GM19467 (cell line): ENCODE measurements at regions not wholly inside any gene's neighbourhood (a gene's known extent, or its start where the extent isn't known, plus 50 kb on each side); places are given as distances from the start of the nearest gene placed in this dataset.
"Not testable (repeated sequence)": the region's sequence is repeated elsewhere in the genome, so short reads cannot be mapped to it uniquely, and the experiment has no call there.

Source experiments
- ATAC-seq: cut with Tn5 transposase; IDR thresholded peaks from one replicate; pipeline ENCODE4 v1.9.1; 2021; ENCODE audit warnings: mild to moderate bottlenecking, moderate library complexity; ENCODE audit not compliant: unreplicated experiment

- not testable (repeated sequence) for ATAC-seq
Observed at GRCh38 chr1:228796945-228797344, 61.7 kb downstream of the RHOU start.

GRCh38 chr1:228798035-228798434 lies 62.8 kb downstream of the RHOU start:
- ATAC-seq: no peak

- no peak for ATAC-seq
Observed at GRCh38 chr1:228798548-228798947, 63.3 kb downstream of the RHOU start.

- no peak for ATAC-seq
Observed at GRCh38 chr1:228799924-228800323, 64.6 kb downstream of the RHOU start.

- ATAC-seq: no peak
Observed at GRCh38 chr1:228801068-228801467, 65.8 kb downstream of the RHOU start.

- no peak for ATAC-seq
Observed at GRCh38 chr1:228802386-228803220, 67.3 kb downstream of the RHOU start.

GRCh38 chr1:228803421-228803820 lies 68.1 kb downstream of the RHOU start:
- ATAC-seq: no peak

GRCh38 chr1:228804173-228804572 lies 68.9 kb downstream of the RHOU start:
- ATAC-seq: no peak

- no peak for ATAC-seq
Observed at GRCh38 chr1:228804640-228805413, 69.5 kb downstream of the RHOU start.

GRCh38 chr1:228807904-228808605 lies 72.8 kb downstream of the RHOU start:
- ATAC-seq: no peak

- ATAC-seq: no peak
Observed at GRCh38 chr1:228809621-228810394, 74.5 kb downstream of the RHOU start.

- no peak for ATAC-seq
Observed at GRCh38 chr1:228810395-228810758, 75.1 kb downstream of the RHOU start.

GRCh38 chr1:228810878-228811711 lies 75.8 kb downstream of the RHOU start:
- no peak for ATAC-seq

GRCh38 chr1:228811712-228812305 lies 76.5 kb downstream of the RHOU start:
- ATAC-seq: no peak

GRCh38 chr1:228812961-228813360 lies 77.7 kb downstream of the RHOU start:
- no peak for ATAC-seq

- ATAC-seq: no peak
Observed at GRCh38 chr1:228814176-228814575, 78.9 kb downstream of the RHOU start.

- no peak for ATAC-seq
Observed at GRCh38 chr1:228818296-228818695, 83.0 kb downstream of the RHOU start.

GRCh38 chr1:228818928-228819630 lies 83.8 kb downstream of the RHOU start:
- no peak for ATAC-seq

GRCh38 chr1:228821252-228821651 lies 86.0 kb downstream of the RHOU start:
- no peak for ATAC-seq
